GM19455 (cell line): ENCODE measurements at regions not wholly inside any gene's neighbourhood (a gene's known extent, or its start where the extent isn't known, plus 50 kb on each side); places are given as distances from the start of the nearest gene placed in this dataset.
"Not testable (repeated sequence)": the region's sequence is repeated elsewhere in the genome, so short reads cannot be mapped to it uniquely, and the experiment has no call there.

Experiments
- ATAC-seq: cut with Tn5 transposase; IDR thresholded peaks from one replicate; pipeline ENCODE4 v1.9.1; 2021; ENCODE audit not compliant: unreplicated experiment

DNA sequence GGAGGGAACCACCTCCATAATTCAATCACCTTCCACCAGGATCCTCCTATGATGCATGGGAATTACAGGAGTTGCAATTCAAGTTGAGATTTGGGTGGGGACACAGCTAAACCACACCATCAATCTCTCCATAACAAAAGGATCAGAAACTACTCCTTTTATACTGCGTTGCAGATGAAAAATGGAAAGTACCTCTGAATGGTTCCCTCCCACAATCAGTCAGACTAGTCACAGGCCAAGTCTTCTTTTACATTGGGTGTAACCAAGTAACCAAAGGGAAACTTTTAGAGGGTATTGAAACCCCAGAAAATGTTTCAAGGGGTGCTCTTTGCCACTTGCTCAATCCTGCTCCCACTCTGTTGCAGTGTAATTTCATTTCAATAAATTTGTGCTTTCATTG is 504.3 kb upstream of the CNTN3 start:
- ATAC-seq: no peak

- no peak for ATAC-seq
Observed at GRCh38 chr3:75126556-75126955, 512.1 kb upstream of the CNTN3 start.

DNA sequence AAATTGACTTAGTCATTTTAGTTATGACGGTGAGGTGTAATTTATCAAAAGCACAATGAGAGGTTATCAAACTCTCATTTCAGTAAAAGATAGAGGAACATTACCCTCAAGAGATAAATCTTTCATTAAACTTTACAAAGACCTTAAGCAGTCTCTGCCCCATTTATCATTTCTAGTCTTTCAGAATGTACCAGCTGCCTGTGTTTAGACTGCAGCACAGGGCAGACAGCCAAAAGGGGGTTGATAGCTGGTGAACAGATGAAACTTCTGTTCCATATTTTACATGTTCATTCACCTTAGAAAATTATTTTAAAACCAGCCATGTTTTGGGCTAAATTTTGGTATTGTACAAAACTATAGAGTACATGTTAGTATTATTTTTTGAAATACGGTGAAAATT is 514.6 kb upstream of the CNTN3 start:
- ATAC-seq: no peak

DNA sequence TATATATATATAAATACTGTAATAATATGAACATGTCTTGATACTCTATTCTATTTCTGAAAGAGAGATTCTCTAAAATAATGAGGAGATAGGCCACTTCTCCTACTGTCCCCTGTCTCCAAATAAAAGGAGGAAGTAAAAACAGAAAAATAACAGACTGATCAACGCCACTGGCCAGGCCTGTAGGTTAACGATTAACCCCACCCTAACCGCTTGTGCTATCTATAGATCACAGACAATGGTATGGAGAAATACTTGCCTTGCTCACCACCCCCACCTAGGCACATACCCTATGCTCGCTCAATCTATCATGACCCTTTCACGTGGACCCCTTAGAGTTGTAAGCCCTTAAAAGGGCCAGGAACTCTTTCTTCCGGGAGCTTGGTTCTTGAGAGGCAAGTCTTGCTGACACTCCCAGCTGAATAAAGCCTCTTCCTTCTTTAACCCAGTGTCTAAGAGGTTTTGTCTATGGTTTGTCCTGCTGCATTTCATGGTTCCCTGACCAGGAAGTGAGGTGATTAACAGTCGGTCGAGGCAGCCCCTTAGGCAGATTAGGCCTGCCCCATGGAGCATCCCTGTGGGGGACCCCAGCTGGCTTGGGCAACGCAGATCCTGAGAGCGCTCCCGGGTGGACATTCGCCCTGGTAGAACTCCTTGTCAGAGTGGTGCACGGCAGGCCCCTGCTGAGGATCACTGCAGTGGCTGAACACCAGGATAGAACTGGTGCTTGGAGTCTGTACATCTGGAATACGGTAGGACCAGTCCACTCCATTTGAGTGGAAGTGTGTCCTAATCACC is 521.8 kb upstream of the CNTN3 start:
- no peak for ATAC-seq

DNA sequence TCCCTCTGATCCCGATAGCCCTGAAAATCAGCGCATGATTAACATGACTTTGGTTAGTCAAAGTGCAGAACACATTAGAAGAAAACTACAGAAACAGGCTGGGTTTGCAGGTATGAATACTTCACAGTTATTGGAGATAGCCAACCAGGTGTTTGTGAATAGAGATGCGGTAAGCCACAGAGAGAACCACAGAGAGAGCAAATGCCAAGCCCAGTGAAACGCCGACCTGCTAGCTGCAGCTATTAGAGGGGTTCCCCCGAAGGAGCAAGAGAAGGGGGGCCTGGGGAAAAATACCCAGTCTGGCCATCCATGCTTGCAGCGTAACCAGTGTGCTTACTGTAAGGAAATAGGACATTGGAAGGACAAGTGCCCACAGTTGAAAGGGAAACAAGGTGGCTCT is 523.9 kb upstream of the CNTN3 start:
- ATAC-seq: no peak

GRCh38 chr3:75140904-75141615 is 523.1 kb upstream of the FRG2C start:
- ATAC-seq: no peak

DNA sequence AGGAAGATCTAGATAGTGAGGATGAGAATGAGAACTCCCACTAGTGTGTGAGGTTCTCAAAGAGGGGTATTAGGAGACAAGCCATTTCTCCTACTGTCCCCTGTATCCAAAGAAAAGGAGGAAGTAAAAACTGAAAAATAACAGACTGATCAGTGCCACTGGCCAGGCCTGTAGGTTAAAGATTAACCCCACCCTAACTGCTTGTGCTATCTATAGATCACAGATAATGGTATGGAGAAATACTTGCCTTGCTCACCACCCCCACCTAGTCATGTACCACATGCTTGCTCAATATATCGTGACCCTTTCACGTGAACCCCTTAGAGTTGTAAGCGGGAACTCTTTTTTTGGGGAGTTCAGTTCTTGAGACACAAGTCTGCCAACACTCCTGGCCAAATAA is 519.7 kb upstream of the FRG2C start:
- no peak for ATAC-seq

- no peak for ATAC-seq
Observed at GRCh38 chr3:75171630-75172230, 492.4 kb upstream of the FRG2C start.

DNA sequence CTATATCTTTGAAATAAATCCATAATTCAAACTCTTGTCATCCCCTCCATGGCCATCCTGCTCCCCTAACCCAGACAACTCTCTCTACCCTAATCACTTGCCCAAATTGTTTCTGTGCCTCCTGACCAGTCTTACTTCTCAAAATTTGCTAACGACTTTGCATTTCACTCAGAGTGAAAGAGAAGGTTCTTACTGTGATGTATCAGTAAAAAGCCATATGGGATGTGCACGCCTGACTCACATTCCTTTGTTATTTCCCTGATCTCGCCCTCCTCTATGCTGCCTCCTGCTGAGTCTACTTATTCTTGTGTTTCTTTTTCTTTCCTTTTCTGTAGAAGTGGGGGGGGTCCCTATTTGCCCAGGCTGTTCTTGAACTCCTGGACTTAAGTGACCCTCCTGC is 487.2 kb upstream of the FRG2C start:
- ATAC-seq: no peak

- no peak for ATAC-seq
Observed at GRCh38 chr3:75180235-75180944, 483.7 kb upstream of the FRG2C start.

DNA sequence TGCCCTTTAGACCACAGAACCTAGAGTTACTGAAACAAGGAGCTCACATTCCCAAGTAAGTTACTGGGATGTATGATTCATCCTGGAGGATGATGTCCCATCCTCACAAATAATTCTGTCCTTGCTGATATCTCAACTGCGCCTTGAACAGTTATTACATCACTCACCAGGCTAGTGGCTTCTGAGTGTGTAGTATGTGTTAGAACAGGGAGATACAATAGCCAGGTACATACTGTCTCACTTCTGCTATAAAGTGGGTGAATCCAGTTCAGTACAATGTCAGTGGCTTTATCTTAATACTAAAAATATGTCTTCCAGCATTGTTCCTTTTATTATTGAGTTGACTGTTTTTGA is 483.2 kb upstream of the FRG2C start:
- no peak for ATAC-seq

- no peak for ATAC-seq
Observed at GRCh38 chr3:75188962-75189361, 475.2 kb upstream of the FRG2C start.

- ATAC-seq: no peak
Observed at GRCh38 chr3:75192146-75192616, 471.9 kb upstream of the FRG2C start.

- ATAC-seq: no peak
Observed at GRCh38 chr3:75193797-75194196, 470.3 kb upstream of the FRG2C start.

- not testable (repeated sequence) for ATAC-seq
Observed at GRCh38 chr3:75214332-75214731, 449.8 kb upstream of the FRG2C start.

DNA sequence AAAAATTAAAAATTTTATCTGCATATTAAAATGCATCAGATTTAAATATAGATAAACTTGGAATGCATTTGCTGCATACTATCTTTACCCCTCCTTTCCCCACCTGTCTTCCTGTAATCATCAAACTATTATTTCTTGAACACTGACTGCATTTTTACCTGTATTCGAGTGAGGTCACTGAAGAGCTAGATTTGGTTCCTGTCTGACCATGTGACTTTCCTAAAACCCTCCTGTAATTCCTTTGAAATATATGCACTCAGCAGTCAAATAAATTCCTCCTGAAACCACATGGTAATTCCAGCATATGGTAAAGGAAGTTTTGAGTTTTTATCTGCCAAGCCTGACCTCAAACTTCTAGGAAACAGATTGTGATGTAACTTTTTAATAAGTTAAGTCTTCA is 445.6 kb upstream of the FRG2C start:
- ATAC-seq: no peak

- no peak for ATAC-seq
Observed at GRCh38 chr3:75220932-75221331, 443.2 kb upstream of the FRG2C start.

- ATAC-seq: no peak
Observed at GRCh38 chr3:75224412-75224811, 439.7 kb upstream of the FRG2C start.

DNA sequence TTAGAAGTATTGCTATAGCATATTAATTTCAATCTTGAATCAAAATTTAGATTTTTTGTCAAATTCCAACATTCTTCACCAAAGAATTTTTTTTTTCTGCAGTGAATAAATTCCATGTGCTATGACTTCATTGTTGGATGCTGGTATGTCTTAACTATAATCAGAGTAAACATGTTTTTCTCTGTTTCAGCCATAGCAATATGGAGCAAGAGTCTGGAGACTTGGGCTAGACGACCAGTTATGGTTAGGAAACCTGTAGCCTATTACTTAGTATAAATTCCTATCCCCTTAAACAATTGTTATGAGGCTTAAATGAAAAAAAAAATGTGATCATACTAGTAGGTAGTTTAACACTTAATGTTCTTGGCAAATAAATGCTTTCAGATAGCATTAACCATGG is 431.9 kb upstream of the FRG2C start:
- ATAC-seq: no peak

DNA sequence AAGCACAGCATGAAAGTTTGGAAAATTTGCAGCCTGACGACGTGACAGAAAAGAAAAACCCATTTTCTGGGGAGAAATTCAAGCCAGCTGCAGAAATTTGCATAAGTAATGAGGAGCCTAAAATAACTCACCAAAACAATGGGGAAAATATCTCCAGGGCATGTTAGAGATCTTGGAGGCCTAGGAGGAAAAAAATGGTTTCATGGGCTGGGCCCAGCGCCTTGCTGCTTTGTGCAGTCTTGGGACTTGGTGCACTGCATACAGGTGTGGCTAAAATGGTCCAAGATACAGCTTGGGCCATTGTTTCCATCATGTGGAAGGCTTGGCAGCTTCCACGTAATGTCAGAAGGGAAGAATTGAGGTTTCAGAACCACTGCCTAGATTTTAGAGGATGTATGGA is 428.5 kb upstream of the FRG2C start:
- ATAC-seq: no peak

DNA sequence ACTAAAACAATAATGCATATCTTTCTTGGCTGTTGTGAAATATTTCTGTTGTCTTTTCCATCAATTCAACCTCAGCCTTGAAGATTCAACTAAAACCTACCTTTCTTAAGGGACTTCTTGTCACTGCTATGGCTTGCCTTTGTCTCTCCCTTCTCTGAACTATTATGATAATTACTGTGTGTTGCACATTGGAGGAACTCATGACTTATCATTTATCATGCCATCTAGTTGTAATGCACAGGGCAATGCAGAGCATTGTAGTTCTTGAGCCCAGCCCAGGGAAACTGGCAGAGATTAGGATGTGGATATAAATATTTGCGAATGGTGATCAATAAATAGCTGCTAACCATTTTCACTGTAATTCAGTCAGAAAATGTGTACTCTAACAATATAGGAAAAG is 427.1 kb upstream of the FRG2C start:
- no peak for ATAC-seq

- no peak for ATAC-seq
Observed at GRCh38 chr3:75237477-75237876, 426.7 kb upstream of the FRG2C start.
